PC-9 (cell line): ENCODE measurements at regions not wholly inside any gene's neighbourhood (a gene's known extent, or its start where the extent isn't known, plus 50 kb on each side); places are given as distances from the start of the nearest gene placed in this dataset.

Source experiments
- BruUV-seq: library from RNA; stranded (reverse); fragments of 400-500 nt; replicated peaks from 2 replicates; lab custom pipeline; 2021; lab: Mats Ljungman, UMichigan
- CTCF ChIA-PET: fragments of 300-600 bp; sonication (Branson Sonifier 250); formaldehyde crosslinking; loops from one replicate; lab custom pipeline; 2022; ENCODE audit warnings: antibody characterized with exemption; lab: Charles Lee
- POLR2A ChIA-PET: fragments of 300-600 bp; sonication (Branson Sonifier 250); formaldehyde crosslinking; loops from one replicate; lab custom pipeline; 2022; ENCODE audit warnings: antibody characterized with exemption; ENCODE audit not compliant: unreplicated experiment; lab: Charles Lee
- DNase-seq, 2 experiments: peaks; one replicate each; pipeline versions ENCODE4 v3.0.0 to v3.0.0-alpha.2; 2015 to 2022; ENCODE audit warnings: mixed read lengths in 1 of 2
- H2AFZ ChIP-seq: fragments of 200-600 bp; sonication (generic); 2 replicates; pipeline ENCODE4 v1.8.1; 2017; ENCODE audit warnings: antibody characterized with exemption
- H3F3A ChIP-seq: fragments of 200-600 bp; sonication (generic); 2 replicates; pipeline ENCODE4 v1.8.1; 2017; ENCODE audit warnings: antibody characterized with exemption, mild to moderate bottlenecking, low read depth; ENCODE audit not compliant: insufficient read depth
- H3K27ac ChIP-seq: fragments of 200-600 bp; sonication (generic); 2 replicates; pipeline ENCODE4 v1.6.1; 2016; ENCODE audit warnings: mixed run types
- H3K27me3 ChIP-seq: fragments of 200-600 bp; sonication (generic); 2 replicates; pipeline ENCODE4 v1.6.1; 2016; ENCODE audit warnings: low read depth, mixed run types; ENCODE audit not compliant: insufficient read depth
- H3K36me3 ChIP-seq: fragments of 200-600 bp; sonication (generic); 2 replicates; pipeline ENCODE4 v1.6.1; 2016; ENCODE audit warnings: low read depth, mixed run types
- H3K4me1 ChIP-seq: fragments of 200-600 bp; sonication (generic); replicated peaks from 2 replicates; pipeline ENCODE4 v1.6.1; 2016; ENCODE audit warnings: mixed run types; ENCODE audit not compliant: insufficient read depth
- H3K4me2 ChIP-seq: fragments of 200-600 bp; sonication (generic); 2 replicates; pipeline ENCODE4 v1.6.1; 2017; ENCODE audit warnings: mixed run types
- H3K4me3 ChIP-seq: fragments of 200-600 bp; sonication (generic); 2 replicates; pipeline ENCODE4 v1.6.1; 2016; ENCODE audit warnings: mixed run types
- H3K79me2 ChIP-seq: fragments of 200-600 bp; sonication (generic); 2 replicates; pipeline ENCODE4 v1.6.1; 2017; ENCODE audit warnings: low read depth, mixed run types
- H3K9me2 ChIP-seq: fragments of 200-600 bp; sonication (generic); 2 replicates; pipeline ENCODE4 v1.8.1; 2017; ENCODE audit warnings: mild to moderate bottlenecking; ENCODE audit not compliant: insufficient read depth
- H3K9me3 ChIP-seq: fragments of 200-600 bp; sonication (generic); 2 replicates; pipeline ENCODE4 v1.8.1; 2016; ENCODE audit warnings: low read depth; ENCODE audit not compliant: insufficient read depth
- H4K20me1 ChIP-seq: fragments of 200-600 bp; sonication (generic); 2 replicates; pipeline ENCODE4 v1.8.1; 2017; ENCODE audit not compliant: insufficient read depth
- CTCF ChIP-seq: fragments of 200-600 bp; sonication (generic); conservative IDR thresholded peaks from 2 replicates; pipeline ENCODE4 v1.6.1; 2017; ENCODE audit warnings: mixed run types, antibody characterized with exemption, mild to moderate bottlenecking, moderate library complexity
- EZH2 ChIP-seq: fragments of 200-600 bp; sonication (generic); IDR thresholded peaks from 2 replicates; pipeline ENCODE4 v1.8.0; 2017; ENCODE audit warnings: antibody characterized with exemption, low read depth
- intact Hi-C: fragments of 100-400 bp; cut with micrococcal nuclease; formaldehyde crosslinking; loops from one replicate; pipeline ENCODE4 v1.10.0; 2022; ENCODE audit not compliant: unreplicated experiment

GRCh38 chr22:25360891-25361645 is 141.6 kb downstream of the CRYBB2 start:
- H3K36me3 ChIP-seq, result no peaks in the 10 kb centered on the region
- no peaks in the 10 kb centered on the region for H3F3A ChIP-seq
- H3K27me3 ChIP-seq, result no peaks in the 10 kb centered on the region
- H3K4me1 ChIP-seq, result no peaks in the 10 kb centered on the region
- no peak for DNase-seq
- ChIA-PET POLR2A (no interaction called here), CTCF (no interaction called here)
- H4K20me1 ChIP-seq, result peaks cover 18% of the 10 kb centered on the region; the same call in 1 of the 2 replicates
- TF ChIP-seq CTCF (no peak), EZH2 (no peak)
- BruUV-seq, result no TSS peak
- H2AFZ ChIP-seq, result no peak overlapping the region
- intact Hi-C loops, result no loop called here
- H3K9me2 ChIP-seq, result no peaks in the 10 kb centered on the region
- H3K79me2 ChIP-seq, result no peaks in the 10 kb centered on the region
- H3K9me3 ChIP-seq, result no peaks in the 10 kb centered on the region
- H3K4me2 ChIP-seq, result no peak overlapping the region
- no peak overlapping the region for H3K4me3 ChIP-seq
- no peak overlapping the region for H3K27ac ChIP-seq

- Histone ChIP-seq H3K4me2 (no peak overlapping the region), H3K9me3 (no peaks in the 10 kb centered on the region), H3K4me1 (no peaks in the 10 kb centered on the region), H3K27me3 (no peaks in the 10 kb centered on the region), H3K79me2 (no peaks in the 10 kb centered on the region), H4K20me1 (peaks cover 18% of the 10 kb centered on the region), H3K9me2 (no peaks in the 10 kb centered on the region), H3F3A (no peaks in the 10 kb centered on the region), H3K36me3 (no peaks in the 10 kb centered on the region), H3K27ac (no peak overlapping the region), H3K4me3 (no peak overlapping the region), H2AFZ (no peak overlapping the region)
- intact Hi-C loops, result loop anchor here (1.0 kb wide), 1 partner anchor 86 kb away; no protein-coding TSS in a partner anchor
- ChIA-PET CTCF (no interaction called here), POLR2A (no interaction called here)
- TF ChIP-seq CTCF, result no peak
- no peak for TF ChIP-seq EZH2
- BruUV-seq, result no TSS peak
- no peak for DNase-seq
Observed at GRCh38 chr22:25361899-25362214, 142.4 kb downstream of the CRYBB2 start.

GRCh38 chr22:25362215-25362882 is 142.9 kb downstream of the CRYBB2 start:
- peak in 1 of 2 experiments; percentile 40 for DNase-seq
- intact Hi-C loops, result loop anchor here (1.0 kb wide), 1 partner anchor 86 kb away; no protein-coding TSS in a partner anchor
- CTCF ChIA-PET, result no interaction called here

More at GRCh38 chr22:25362215-25362882, 142.9 kb downstream of the CRYBB2 start:
- Histone ChIP-seq H3F3A (no peaks in the 10 kb centered on the region), H3K36me3 (no peaks in the 10 kb centered on the region), H2AFZ (no peak overlapping the region), H4K20me1 (peaks cover 18% of the 10 kb centered on the region), H3K27me3 (no peaks in the 10 kb centered on the region), H3K4me1 (no peaks in the 10 kb centered on the region), H3K4me2 (no peak overlapping the region), H3K4me3 (no peak overlapping the region), H3K27ac (no peak overlapping the region), H3K79me2 (no peaks in the 10 kb centered on the region), H3K9me3 (no peaks in the 10 kb centered on the region), H3K9me2 (no peaks in the 10 kb centered on the region)
- no TSS peak for BruUV-seq
- TF ChIP-seq EZH2 (no peak), CTCF (peak; percentile 98)
- POLR2A ChIA-PET, result no interaction called here
